HEK293 (cell line): ENCODE measurements at regions not wholly inside any gene's neighbourhood (a gene's known extent, or its start where the extent isn't known, plus 50 kb on each side); places are given as distances from the start of the nearest gene placed in this dataset.
A peak's percentile ranks its signal among the peaks of the same experiment; 100 is the strongest.

Experiments used
- CTCF ChIA-PET: fragments of 350-600 bp; formaldehyde crosslinking; extraction: SDS; loops from one replicate; lab custom pipeline; 2021; ENCODE audit warnings: antibody characterized with exemption; lab: Yijun Ruan, JAX
- POLR2A ChIA-PET: fragments of 300-600 bp; formaldehyde crosslinking; extraction: SDS; loops from one replicate; lab custom pipeline; 2020; ENCODE audit warnings: antibody characterized with exemption, inconsistent platforms; lab: Yijun Ruan, JAX
- H3K27ac ChIP-seq: fragments of 200-500 bp; sonication (Bioruptor generic); 2 replicates; pipeline ENCODE4 v1.5.1; 2014; ENCODE audit warnings: low read depth, low read length, control low read depth, inconsistent platforms; ENCODE audit errors: extremely low read depth
- H3K36me3 ChIP-seq, 2 experiments: fragments of 200-500 bp in 1 of 2; sonication (Bioruptor generic) in 1 of 2; 1 replicate in 1 of 2; 2 replicates in 1 of 2; pipeline ENCODE4 v1.5.1; 2014 to 2017; ENCODE audit warnings: inconsistent platforms in 2 of 2, low read length in 2 of 2; ENCODE audit not compliant: control insufficient read depth in 2 of 2, insufficient read depth in 1 of 2
- H3K4me1 ChIP-seq: fragments of 200-500 bp; sonication (Bioruptor generic); 2 replicates; pipeline ENCODE4 v1.5.1; 2014; ENCODE audit warnings: mild to moderate bottlenecking, low read length, inconsistent platforms; ENCODE audit not compliant: control insufficient read depth, insufficient read depth
- H3K4me3 ChIP-seq: 2 replicates; pipeline ENCODE4 v1.5.1; 2011; ENCODE audit warnings: low read depth, mild to moderate bottlenecking, control low read depth, low read length, moderate library complexity
- H3K9me3 ChIP-seq: fragments of 200-500 bp; sonication (Bioruptor generic); 2 replicates; pipeline ENCODE4 v1.5.1; 2014; ENCODE audit warnings: low read depth, low read length, inconsistent platforms; ENCODE audit not compliant: control insufficient read depth, insufficient read depth
- FEZF1 ChIP-seq: fragments of 450-650 bp; formaldehyde crosslinking; IDR thresholded peaks from 2 replicates; pipeline ENCODE4 v1.5.1; 2016; ENCODE audit warnings: missing biosample characterization, missing genetic modification characterization
- GLI2 ChIP-seq: fragments of 450-650 bp; formaldehyde crosslinking; IDR thresholded peaks from 2 replicates; pipeline ENCODE4; 2017; ENCODE audit warnings: missing biosample characterization, missing genetic modification characterization, low read depth, borderline replicate concordance
- KLF17 ChIP-seq: fragments of 450-650 bp; formaldehyde crosslinking; IDR thresholded peaks from 2 replicates; pipeline ENCODE4 v1.5.1; 2016; ENCODE audit warnings: missing biosample characterization, missing genetic modification characterization
- PRDM4 ChIP-seq: fragments of 450-650 bp; formaldehyde crosslinking; IDR thresholded peaks from 2 replicates; pipeline ENCODE4 v1.5.1; 2017; ENCODE audit warnings: missing biosample characterization, missing genetic modification characterization
- PRDM6 ChIP-seq: fragments of 450-650 bp; formaldehyde crosslinking; IDR thresholded peaks from 2 replicates; pipeline ENCODE4 v1.5.1; 2017; ENCODE audit warnings: missing biosample characterization, missing genetic modification characterization
- SALL2 ChIP-seq: fragments of 450-650 bp; formaldehyde crosslinking; IDR thresholded peaks from 2 replicates; pipeline ENCODE4 v1.5.0; 2017; ENCODE audit warnings: missing biosample characterization, mild to moderate bottlenecking, missing genetic modification characterization, borderline replicate concordance
- ZBTB11 ChIP-seq: fragments of 450-650 bp; formaldehyde crosslinking; conservative IDR thresholded peaks from 2 replicates; pipeline ENCODE4 v1.5.1; 2016; ENCODE audit warnings: low read depth, missing biosample characterization, missing genetic modification characterization
- ZBTB20 ChIP-seq: fragments of 450-650 bp; formaldehyde crosslinking; IDR thresholded peaks from 2 replicates; pipeline ENCODE4 v1.5.1; 2016; ENCODE audit warnings: missing biosample characterization, missing genetic modification characterization
- ZBTB44 ChIP-seq: fragments of 450-650 bp; IDR thresholded peaks from 2 replicates; pipeline ENCODE4 v1.5.1; 2018; ENCODE audit warnings: missing biosample characterization, mild to moderate bottlenecking, missing genetic modification characterization
- ZEB2 ChIP-seq: fragments of 450-650 bp; formaldehyde crosslinking; IDR thresholded peaks from 2 replicates; pipeline ENCODE4 v1.5.1; 2016; ENCODE audit warnings: missing biosample characterization, missing genetic modification characterization
- ZFP37 ChIP-seq: fragments of 450-650 bp; formaldehyde crosslinking; IDR thresholded peaks from 2 replicates; pipeline ENCODE4 v1.5.1; 2016; ENCODE audit warnings: missing biosample characterization, missing genetic modification characterization
- ZNF132 ChIP-seq: fragments of 450-650 bp; formaldehyde crosslinking; IDR thresholded peaks from 2 replicates; pipeline ENCODE4 v1.5.1; 2017; ENCODE audit warnings: missing biosample characterization, missing genetic modification characterization, borderline replicate concordance
- ZNF148 ChIP-seq: fragments of 450-650 bp; formaldehyde crosslinking; IDR thresholded peaks from 2 replicates; pipeline ENCODE4 v1.5.0; 2017; ENCODE audit warnings: missing biosample characterization, missing genetic modification characterization, borderline replicate concordance
- ZNF24 ChIP-seq: fragments of 450-650 bp; formaldehyde crosslinking; IDR thresholded peaks from 2 replicates; pipeline ENCODE4 v1.5.1; 2016; ENCODE audit warnings: missing biosample characterization, missing genetic modification characterization
- ZNF549 ChIP-seq: fragments of 450-650 bp; IDR thresholded peaks from 2 replicates; pipeline ENCODE4 v1.5.1; 2018; ENCODE audit warnings: missing biosample characterization, missing genetic modification characterization, mild to moderate bottlenecking, inconsistent platforms, moderate library complexity
- ZNF561 ChIP-seq: fragments of 450-650 bp; IDR thresholded peaks from 2 replicates; pipeline ENCODE4 v1.5.1; 2018; ENCODE audit warnings: missing biosample characterization, missing genetic modification characterization, borderline replicate concordance
- ZNF629 ChIP-seq: fragments of 450-650 bp; formaldehyde crosslinking; IDR thresholded peaks from 2 replicates; pipeline ENCODE4 v1.5.1; 2017; ENCODE audit warnings: missing biosample characterization, missing genetic modification characterization
- ZNF837 ChIP-seq: fragments of 450-650 bp; formaldehyde crosslinking; IDR thresholded peaks from 2 replicates; pipeline ENCODE4 v1.5.1; 2016; ENCODE audit warnings: missing biosample characterization, missing genetic modification characterization
- ZSCAN23 ChIP-seq: fragments of 450-650 bp; formaldehyde crosslinking; IDR thresholded peaks from 2 replicates; pipeline ENCODE4 v1.5.1; 2016; ENCODE audit warnings: missing biosample characterization, missing genetic modification characterization
- ZSCAN30 ChIP-seq: fragments of 450-650 bp; IDR thresholded peaks from 2 replicates; pipeline ENCODE4 v1.5.1; 2018; ENCODE audit warnings: missing biosample characterization, mild to moderate bottlenecking, missing genetic modification characterization, moderate library complexity
- ZSCAN5A ChIP-seq: fragments of 450-650 bp; formaldehyde crosslinking; IDR thresholded peaks from 2 replicates; pipeline ENCODE4 v1.5.1; 2016; ENCODE audit warnings: missing biosample characterization, missing genetic modification characterization

GRCh38 chr15:81729340-81729739 lies 316.5 kb downstream of the MEX3B start (continued):
- TF ChIP-seq ZBTB11 (tag by site-specific recombination) (no peak), ZNF549 (tag by site-specific recombination) (peak; percentile 15; the same call in 1 of the 2 replicates), ZSCAN23 (tag by site-specific recombination) (no peak), SALL2 (no peak), ZEB2 (tag by site-specific recombination) (0 out of 2 replicates have a peak, but pooled peaks have one; percentile 58), PRDM4 (tag by site-specific recombination) (peak; percentile 68), ZBTB44 (tag by site-specific recombination) (peak; percentile 75), FEZF1 (tag by site-specific recombination) (peak; percentile 77), PRDM6 (peak; percentile 94), ZNF629 (tag by site-specific recombination) (peak; percentile 32; the same call in 1 of the 2 replicates), ZNF837 (no peak), ZNF561 (tag by site-specific recombination) (peak; percentile 60; the same call in 1 of the 2 replicates)
- TF ChIP-seq, all 188 proteins: peak for 25

GRCh38 chr15:81728726-81729125 lies 317.1 kb downstream of the MEX3B start:
- H3K27ac ChIP-seq, result no peak overlapping the region
- no peak overlapping the region for H3K4me3 ChIP-seq
- H3K4me1 ChIP-seq, result peaks cover 11% of the 10 kb centered on the region
- CTCF ChIA-PET, result no interaction called here
- peaks cover 2% of the 10 kb centered on the region; the same call in 1 of the 2 replicates for H3K9me3 ChIP-seq
- no peaks in the 10 kb centered on the region for H3K36me3 ChIP-seq
- POLR2A ChIA-PET, result no interaction called here
- TF ChIP-seq ZNF132 (tag by site-specific recombination) (no peak), ZNF148 (no peak), ZFP37 (tag by site-specific recombination) (no peak), ZBTB20 (no peak), KLF17 (tag by site-specific recombination) (no peak), GLI2 (tag by site-specific recombination) (no peak), ZSCAN30 (no peak), ZSCAN5A (no peak), ZNF24 (no peak)
